ENCODE measurements at regions not wholly inside any gene's neighbourhood (a gene's known extent, or its start where the extent isn't known, plus 50 kb on each side); places are given as distances from the start of the nearest gene placed in this dataset.

- TF ChIP-seq CTCF (IDR thresholded peaks at IDR 0.05): no peak
- no peak for TF ChIP-seq POLR2A (IDR thresholded peaks at IDR 0.05)
These were observed 104.5 kb downstream of the CHST1 start for GRCh38 chr11:45560913-45561281.
